Glomerular visceral epithelial cell (primary cell): ENCODE measurements at regions not wholly inside any gene's neighbourhood (a gene's known extent, or its start where the extent isn't known, plus 50 kb on each side); places are given as distances from the start of the nearest gene placed in this dataset.
"Not testable (repeated sequence)": the region's sequence is repeated elsewhere in the genome, so short reads cannot be mapped to it uniquely, and the experiment has no call there.

Source experiments
- DNase-seq: peaks from one replicate; pipeline ENCODE4 v3.0.0-alpha.2; 2016; ENCODE audit errors: extremely low spot score

- DNase-seq: peak; percentile 21
Measured at GRCh38 chr13:50229960-50230661, 214.9 kb downstream of the KCNRG start.

- DNase-seq: no peak
Measured at GRCh38 chr13:50230662-50230978, 215.4 kb downstream of the KCNRG start.

- DNase-seq: not testable (repeated sequence)
Measured at GRCh38 chr13:50233574-50233973, 218.3 kb downstream of the KCNRG start.

GRCh38 chr13:50235604-50236342, 220.5 kb downstream of the KCNRG start:
- DNase-seq: no peak

GRCh38 chr13:50236898-50237318, 221.7 kb downstream of the KCNRG start:
- no peak for DNase-seq

- no peak for DNase-seq
Measured at GRCh38 chr13:50238922-50239321, 223.7 kb downstream of the KCNRG start.

GRCh38 chr13:50241479-50241878, 226.2 kb downstream of the KCNRG start:
- DNase-seq: no peak

- DNase-seq: no peak
Measured at GRCh38 chr13:50243931-50244330, 228.7 kb downstream of the KCNRG start.

- no peak for DNase-seq
Measured at GRCh38 chr13:50244355-50244712, 229.1 kb downstream of the KCNRG start.

- peak; percentile 89 for DNase-seq
Measured at GRCh38 chr13:50244713-50245574, 229.7 kb downstream of the KCNRG start.

- no peak for DNase-seq
Measured at GRCh38 chr13:50247223-50247622, 232.0 kb downstream of the KCNRG start.

- peak; percentile 4 for DNase-seq
Measured at GRCh38 chr13:50248516-50249143, 233.4 kb downstream of the KCNRG start.

GRCh38 chr13:50249144-50249521, 233.9 kb downstream of the KCNRG start:
- no peak for DNase-seq

- DNase-seq: no peak
Measured at GRCh38 chr13:50250401-50250800, 235.2 kb downstream of the KCNRG start.

GRCh38 chr13:50255639-50256038, 240.4 kb downstream of the KCNRG start:
- DNase-seq: no peak

GRCh38 chr13:50256536-50257321, 241.5 kb downstream of the KCNRG start:
- not testable (repeated sequence) for DNase-seq

GRCh38 chr13:50257646-50258045, 242.4 kb downstream of the KCNRG start:
- no peak for DNase-seq

GRCh38 chr13:50261130-50261901, 246.1 kb downstream of the KCNRG start:
- DNase-seq: no peak

- no peak for DNase-seq
Measured at GRCh38 chr13:50267066-50267465, 251.8 kb downstream of the KCNRG start.

- no peak for DNase-seq
Measured at GRCh38 chr13:50267917-50268316, 252.7 kb downstream of the KCNRG start.

GRCh38 chr13:50268500-50268899, 253.3 kb downstream of the KCNRG start:
- DNase-seq: no peak
